Body of pancreas (tissue), 4 donors: ENCODE measurements at regions not wholly inside any gene's neighbourhood (a gene's known extent, or its start where the extent isn't known, plus 50 kb on each side); places are given as distances from the start of the nearest gene placed in this dataset.

ENCODE experiments used
- ATAC-seq: fragments of 150-250 bp; one replicate; pipeline ENCODE4 v1.9.1; 2016
- DNase-seq, 4 donors: peaks; one replicate each; pipeline ENCODE4 v3.0.0-alpha.2; 2019
- H3K27ac ChIP-seq, 4 donors: fragments of 200-600 bp; sonication (generic); 1 replicate in 3 of 4; 2 replicates in 1 of 4; pipeline versions ENCODE4 v1.5.1 to v1.6.1; 2016 to 2019; ENCODE audit warnings: mild to moderate bottlenecking in 1 of 4, mixed read lengths in 1 of 4, moderate library complexity in 1 of 4
- H3K27me3 ChIP-seq, 2 donors: fragments of 200-600 bp; sonication (generic); one replicate each; pipeline ENCODE4 v1.6.0; 2016; ENCODE audit warnings: mild to moderate bottlenecking in 1 of 2
- H3K36me3 ChIP-seq, 2 donors: fragments of 200-600 bp; sonication (generic); replicated peaks in 1 of 2; 2 replicates each; pipeline ENCODE4 v1.5.1; 2016; ENCODE audit warnings: low read depth in 2 of 2; ENCODE audit not compliant: insufficient read depth in 1 of 2
- H3K4me1 ChIP-seq: fragments of 200-600 bp; sonication (generic); one replicate; pipeline ENCODE4 v1.6.0; 2016
- H3K4me3 ChIP-seq, 2 donors: fragments of 200-600 bp; sonication (generic); 1 replicate in 1 of 2; 2 replicates in 1 of 2; pipeline ENCODE4 v1.5.1; 2016 to 2019
- H3K9me3 ChIP-seq, 3 donors: fragments of 200-600 bp; sonication (generic); 1 replicate in 2 of 3; 2 replicates in 1 of 3; pipeline ENCODE4 v1.5.1; 2016
- POLR2A ChIP-seq, 3 donors: fragments of 450-650 bp; IDR thresholded peaks; one replicate each; pipeline ENCODE4 v1.6.1; 2016; ENCODE audit warnings: antibody characterized with exemption in 3 of 3, mild to moderate bottlenecking in 2 of 3
- WGBS, 2 donors: methylation state at CpG; one replicate each; pipeline ENCODE4 v1.1.5; 2017; 5-methylcytosine and 5-hydroxymethylcytosine counted together
- intact Hi-C: fragments of 100-400 bp; cut with DNase I; formaldehyde crosslinking; loops from one replicate; pipeline ENCODE4 v1.15.1; 2023
- TF ChIP-seq, protein P1 (sequence below), 7 experiments: fragments of 450-650 bp in 4 of 7; fragments of 200-600 bp in 3 of 7; sonication (generic) in 3 of 7; IDR thresholded peaks; one replicate each; pipeline ENCODE4 v1.5.1; 2016 to 2019; ENCODE audit warnings: antibody characterized with exemption in 7 of 7

DNA sequence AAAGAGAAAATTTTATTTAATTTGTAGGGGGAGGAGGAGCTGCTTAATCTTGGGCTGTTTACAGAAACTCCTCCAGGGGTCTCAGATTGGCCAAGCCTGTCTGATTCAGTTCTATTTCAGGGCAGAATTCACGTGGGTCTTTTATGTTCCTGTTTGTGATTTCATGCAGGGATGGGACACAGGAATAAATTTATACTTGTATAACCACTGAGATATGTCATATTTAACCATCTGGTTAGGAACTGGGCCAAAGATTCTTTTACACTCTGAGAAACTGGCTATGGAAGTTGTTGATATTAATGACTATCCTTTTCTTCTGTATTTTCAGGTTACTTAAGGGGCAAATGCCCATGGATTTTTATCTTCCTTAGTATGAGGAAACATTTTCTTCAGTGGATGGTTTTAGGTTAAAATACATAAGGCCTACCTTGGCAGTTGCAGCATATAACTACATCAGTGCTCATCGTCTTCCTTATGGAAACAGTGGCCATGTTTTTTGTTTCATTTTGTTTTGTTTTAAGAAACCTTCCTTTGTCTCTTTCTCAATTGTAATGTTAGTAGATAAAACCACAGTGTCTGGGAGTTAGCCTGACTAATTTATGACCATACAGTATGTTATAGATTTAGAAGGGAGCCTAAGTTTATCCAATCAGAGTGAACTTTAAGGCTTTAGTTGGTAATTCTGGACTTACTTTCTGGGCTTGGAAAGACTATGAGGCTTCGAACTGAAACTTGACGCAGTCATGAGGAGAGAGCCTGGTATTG is 132.4 kb upstream of the ANO3 start:
- Histone ChIP-seq H3K4me1 (no peaks in the 10 kb centered on the region), H3K36me3 (no peaks in the 10 kb centered on the region), H3K27me3 (no peaks in the 10 kb centered on the region), H3K9me3 (no peaks in the 10 kb centered on the region), H3K27ac (no peak overlapping the region), H3K4me3 (no peak overlapping the region)
- intact Hi-C loops, result no loop called here
- no peak for DNase-seq
- 70 to 71% methylated on average over 4 of the region's 4 CpGs for WGBS, 2 donors
- ATAC-seq, result no peak
- TF ChIP-seq, protein P1, sequence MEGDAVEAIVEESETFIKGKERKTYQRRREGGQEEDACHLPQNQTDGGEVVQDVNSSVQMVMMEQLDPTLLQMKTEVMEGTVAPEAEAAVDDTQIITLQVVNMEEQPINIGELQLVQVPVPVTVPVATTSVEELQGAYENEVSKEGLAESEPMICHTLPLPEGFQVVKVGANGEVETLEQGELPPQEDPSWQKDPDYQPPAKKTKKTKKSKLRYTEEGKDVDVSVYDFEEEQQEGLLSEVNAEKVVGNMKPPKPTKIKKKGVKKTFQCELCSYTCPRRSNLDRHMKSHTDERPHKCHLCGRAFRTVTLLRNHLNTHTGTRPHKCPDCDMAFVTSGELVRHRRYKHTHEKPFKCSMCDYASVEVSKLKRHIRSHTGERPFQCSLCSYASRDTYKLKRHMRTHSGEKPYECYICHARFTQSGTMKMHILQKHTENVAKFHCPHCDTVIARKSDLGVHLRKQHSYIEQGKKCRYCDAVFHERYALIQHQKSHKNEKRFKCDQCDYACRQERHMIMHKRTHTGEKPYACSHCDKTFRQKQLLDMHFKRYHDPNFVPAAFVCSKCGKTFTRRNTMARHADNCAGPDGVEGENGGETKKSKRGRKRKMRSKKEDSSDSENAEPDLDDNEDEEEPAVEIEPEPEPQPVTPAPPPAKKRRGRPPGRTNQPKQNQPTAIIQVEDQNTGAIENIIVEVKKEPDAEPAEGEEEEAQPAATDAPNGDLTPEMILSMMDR (IDR thresholded peaks at IDR 0.05), result no peak
- TF ChIP-seq POLR2A (IDR thresholded peaks at IDR 0.05), result no peak

DNA sequence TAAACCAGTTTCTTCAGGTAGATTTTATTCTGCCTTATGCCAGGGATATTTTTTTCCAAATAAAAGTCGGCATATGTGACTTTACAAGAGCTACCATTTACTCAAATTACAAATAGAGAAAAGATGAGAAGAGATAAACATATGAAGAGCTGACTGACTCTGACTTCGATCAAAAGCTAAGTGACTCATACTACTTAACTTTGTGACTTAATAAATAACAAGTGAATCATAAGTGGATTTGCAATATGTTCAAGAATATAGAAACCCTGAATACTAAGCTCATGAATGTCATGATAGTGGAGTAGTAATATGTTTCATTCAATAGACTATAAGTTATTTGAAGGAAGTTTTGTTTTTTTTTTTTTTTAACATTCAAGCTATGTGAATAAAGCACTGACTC is 130.5 kb upstream of the ANO3 start:
- Histone ChIP-seq H3K9me3 (no peaks in the 10 kb centered on the region), H3K27ac (no peak overlapping the region), H3K4me3 (no peak overlapping the region), H3K4me1 (no peaks in the 10 kb centered on the region), H3K36me3 (no peaks in the 10 kb centered on the region), H3K27me3 (no peaks in the 10 kb centered on the region)
- intact Hi-C loops, result no loop called here
- no peak for TF ChIP-seq POLR2A (IDR thresholded peaks at IDR 0.05)
- TF ChIP-seq, protein P1 (IDR thresholded peaks at IDR 0.05), result no peak
- DNase-seq, result no peak
- no peak for ATAC-seq
- WGBS, 2 donors, result 69 to 74% methylated on average over 2 of the region's 2 CpGs

- no peak for ATAC-seq
- Histone ChIP-seq H3K9me3 (no peaks in the 10 kb centered on the region), H3K27me3 (no peaks in the 10 kb centered on the region), H3K4me1 (no peaks in the 10 kb centered on the region), H3K36me3 (no peaks in the 10 kb centered on the region), H3K4me3 (no peak overlapping the region), H3K27ac (no peak overlapping the region)
- intact Hi-C loops, result no loop called here
- TF ChIP-seq, protein P1 (IDR thresholded peaks at IDR 0.05), result no peak
- no peak for TF ChIP-seq POLR2A (IDR thresholded peaks at IDR 0.05)
- 83 to 88% methylated on average over 2 of the region's 2 CpGs for WGBS, 2 donors
- no peak for DNase-seq
Observed at GRCh38 chr11:26202754-26203153, 129.2 kb upstream of the ANO3 start.

DNA sequence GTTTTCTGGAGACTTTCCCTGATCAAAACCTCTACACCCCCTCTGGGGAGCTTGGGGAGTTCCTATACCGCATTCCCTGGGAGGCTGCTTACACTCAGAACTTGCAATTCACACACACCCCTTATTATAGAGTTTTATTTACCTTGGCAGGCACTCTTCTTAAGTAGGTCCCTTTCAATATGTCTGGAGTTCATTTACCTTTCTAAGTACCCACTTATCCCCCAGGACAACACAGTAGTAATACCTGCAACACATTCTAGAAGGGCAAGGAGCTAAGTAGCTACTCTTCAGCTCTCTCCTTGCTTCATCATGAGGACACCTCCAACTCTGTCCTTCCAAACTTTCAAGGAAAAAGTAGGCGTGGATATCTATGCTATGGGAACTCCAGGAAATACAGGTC is 127.8 kb upstream of the ANO3 start:
- TF ChIP-seq, protein P1 (IDR thresholded peaks at IDR 0.05), result no peak
- no peak for TF ChIP-seq POLR2A (IDR thresholded peaks at IDR 0.05)
- DNase-seq (no peak), ATAC-seq (no peak)
- no peak overlapping the region for H3K4me3 ChIP-seq
- H3K27me3 ChIP-seq, result no peaks in the 10 kb centered on the region
- no peak overlapping the region for H3K27ac ChIP-seq
- H3K9me3 ChIP-seq, result no peaks in the 10 kb centered on the region
- no peaks in the 10 kb centered on the region for H3K36me3 ChIP-seq
- intact Hi-C loops, result no loop called here
- H3K4me1 ChIP-seq, result no peaks in the 10 kb centered on the region
- WGBS, 2 donors, result 66 to 75% methylated on average over 2 of the region's 2 CpGs

DNA sequence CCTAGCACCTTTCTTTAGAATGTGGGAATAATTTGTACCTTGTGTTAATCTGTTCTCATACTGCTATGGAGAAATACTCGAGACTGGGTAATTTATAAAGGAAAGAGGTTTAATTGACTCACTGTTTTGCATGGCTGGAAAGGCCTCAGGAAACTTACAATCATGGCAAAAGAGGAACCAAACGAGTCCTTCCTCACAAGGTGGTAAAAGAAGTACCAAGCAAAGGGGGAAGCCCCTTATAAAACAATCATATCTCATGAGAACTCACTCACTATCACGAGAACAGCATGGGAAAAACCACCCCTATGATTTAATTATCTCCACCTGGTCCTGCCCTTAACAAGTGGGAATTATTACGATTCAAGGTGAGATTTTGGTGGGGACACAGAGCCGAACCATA is 127.1 kb upstream of the ANO3 start:
- no peak for ATAC-seq
- no peaks in the 10 kb centered on the region for H3K9me3 ChIP-seq
- H3K4me3 ChIP-seq, result no peak overlapping the region
- no peaks in the 10 kb centered on the region for H3K4me1 ChIP-seq
- intact Hi-C loops, result no loop called here
- no peaks in the 10 kb centered on the region for H3K36me3 ChIP-seq
- WGBS, 2 donors, result 55 to 56% methylated on average over 5 of the region's 5 CpGs
- H3K27me3 ChIP-seq, result no peaks in the 10 kb centered on the region
- H3K27ac ChIP-seq, result no peak overlapping the region
- no peak for DNase-seq
- TF ChIP-seq, protein P1 (IDR thresholded peaks at IDR 0.05), result no peak
- no peak for TF ChIP-seq POLR2A (IDR thresholded peaks at IDR 0.05)
